ENCODE measurements at regions not wholly inside any gene's neighbourhood (a gene's known extent, or its start where the extent isn't known, plus 50 kb on each side); places are given as distances from the start of the nearest gene placed in this dataset.

GRCh38 chr1:218735436-218736032 lies 390.4 kb downstream of the TGFB2 start:
- Mint-ChIP-seq H3K9me3 (ENCODE audit: unreplicated experiment) (peaks cover 10% of the 10 kb centered on the region), H3K36me3 (ENCODE audit: insufficient read depth, unreplicated experiment) (no peaks in the 10 kb centered on the region), H3K4me1 (ENCODE audit: insufficient read depth, unreplicated experiment) (peaks cover 10% of the 10 kb centered on the region), H3K27ac (ENCODE audit: low read depth, unreplicated experiment) (no peak overlapping the region), H3K4me3 (ENCODE audit: unreplicated experiment) (no peak overlapping the region), H3K27me3 (ENCODE audit: insufficient read depth, unreplicated experiment) (no peaks in the 10 kb centered on the region)
- intact Hi-C loops (cut with micrococcal nuclease) = no loop called here
- ChIA-PET CTCF (interaction anchor here (0.5 to 2.3 kb wide), 14 partner anchors 8 to 484 kb away, joined by 3 to 12 read pairs (median 3); no protein-coding TSS in a partner anchor), POLR2A (interaction anchor here (0.6 to 0.7 kb wide), 5 partner anchors 15 to 236 kb away, joined by 3 to 4 read pairs (median 3); no protein-coding TSS in a partner anchor)
- peak; percentile 48 for DNase-seq (ENCODE audit: unreplicated experiment)
- TF ChIP-seq, protein P1, sequence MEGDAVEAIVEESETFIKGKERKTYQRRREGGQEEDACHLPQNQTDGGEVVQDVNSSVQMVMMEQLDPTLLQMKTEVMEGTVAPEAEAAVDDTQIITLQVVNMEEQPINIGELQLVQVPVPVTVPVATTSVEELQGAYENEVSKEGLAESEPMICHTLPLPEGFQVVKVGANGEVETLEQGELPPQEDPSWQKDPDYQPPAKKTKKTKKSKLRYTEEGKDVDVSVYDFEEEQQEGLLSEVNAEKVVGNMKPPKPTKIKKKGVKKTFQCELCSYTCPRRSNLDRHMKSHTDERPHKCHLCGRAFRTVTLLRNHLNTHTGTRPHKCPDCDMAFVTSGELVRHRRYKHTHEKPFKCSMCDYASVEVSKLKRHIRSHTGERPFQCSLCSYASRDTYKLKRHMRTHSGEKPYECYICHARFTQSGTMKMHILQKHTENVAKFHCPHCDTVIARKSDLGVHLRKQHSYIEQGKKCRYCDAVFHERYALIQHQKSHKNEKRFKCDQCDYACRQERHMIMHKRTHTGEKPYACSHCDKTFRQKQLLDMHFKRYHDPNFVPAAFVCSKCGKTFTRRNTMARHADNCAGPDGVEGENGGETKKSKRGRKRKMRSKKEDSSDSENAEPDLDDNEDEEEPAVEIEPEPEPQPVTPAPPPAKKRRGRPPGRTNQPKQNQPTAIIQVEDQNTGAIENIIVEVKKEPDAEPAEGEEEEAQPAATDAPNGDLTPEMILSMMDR (IDR thresholded peaks at IDR 0.05; ENCODE audit: unreplicated experiment) = no peak
- no TSS peak for BruUV-seq (replicated peaks)

- TF ChIP-seq, protein P1 (IDR thresholded peaks at IDR 0.05; ENCODE audit: unreplicated experiment) = no peak
- Mint-ChIP-seq H3K4me1 (ENCODE audit: insufficient read depth, unreplicated experiment) (peaks cover 16% of the 10 kb centered on the region), H3K27me3 (ENCODE audit: insufficient read depth, unreplicated experiment) (no peaks in the 10 kb centered on the region), H3K4me3 (ENCODE audit: unreplicated experiment) (no peak overlapping the region), H3K9me3 (ENCODE audit: unreplicated experiment) (peaks cover 1% of the 10 kb centered on the region), H3K36me3 (ENCODE audit: insufficient read depth, unreplicated experiment) (no peaks in the 10 kb centered on the region), H3K27ac (ENCODE audit: low read depth, unreplicated experiment) (no peak overlapping the region)
- intact Hi-C loops (cut with micrococcal nuclease) = no loop called here
- BruUV-seq (replicated peaks) = no TSS peak
- ChIA-PET POLR2A (no interaction called here), CTCF (interaction anchor here (0.7 kb wide), 1 partner anchor 241 kb away, joined by 4 read pairs; no protein-coding TSS in a partner anchor)
- DNase-seq (ENCODE audit: unreplicated experiment) = peak; percentile 27
Measured at GRCh38 chr1:218739426-218739825, 394.3 kb downstream of the TGFB2 start.

DNA sequence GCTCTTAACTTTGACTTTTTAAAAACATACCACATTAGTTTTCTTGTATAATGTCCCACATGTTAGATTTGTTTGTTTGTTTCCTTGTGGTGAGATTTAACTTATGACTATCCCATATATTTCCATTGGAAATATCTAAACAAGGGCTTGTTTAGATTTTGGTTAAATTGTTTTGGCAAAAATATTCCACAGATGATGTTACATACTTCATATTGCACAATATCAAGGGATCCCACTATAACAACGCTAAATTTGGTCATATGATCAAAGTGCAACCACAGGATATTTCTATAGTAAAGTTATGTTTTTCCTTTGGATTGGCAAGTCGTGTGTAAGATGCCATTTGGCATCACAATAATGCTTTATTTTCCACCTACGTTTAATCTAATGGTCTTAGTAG lies 396.7 kb downstream of the TGFB2 start:
- ChIA-PET CTCF (no interaction called here), POLR2A (interaction anchor here (0.6 to 1.8 kb wide), 2 partner anchors 19 to 57 kb away, joined by 3 to 4 read pairs; no protein-coding TSS in a partner anchor)
- no peak overlapping the region for H3K4me3 Mint-ChIP-seq (ENCODE audit: unreplicated experiment)
- TF ChIP-seq, protein P1 (IDR thresholded peaks at IDR 0.05; ENCODE audit: unreplicated experiment) = no peak
- no TSS peak for BruUV-seq (replicated peaks)
- H3K27ac Mint-ChIP-seq (ENCODE audit: low read depth, unreplicated experiment) = no peak overlapping the region
- no peaks in the 10 kb centered on the region for H3K27me3 Mint-ChIP-seq (ENCODE audit: insufficient read depth, unreplicated experiment)
- intact Hi-C loops (cut with micrococcal nuclease) = no loop called here
- no peaks in the 10 kb centered on the region for H3K36me3 Mint-ChIP-seq (ENCODE audit: insufficient read depth, unreplicated experiment)
- peaks cover 16% of the 10 kb centered on the region for H3K9me3 Mint-ChIP-seq (ENCODE audit: unreplicated experiment)
- H3K4me1 Mint-ChIP-seq (ENCODE audit: insufficient read depth, unreplicated experiment) = peaks cover 6% of the 10 kb centered on the region
- no peak for DNase-seq (ENCODE audit: unreplicated experiment)

GRCh38 chr1:218742467-218743262 lies 397.5 kb downstream of the TGFB2 start:
- CTCF ChIA-PET = interaction anchor here (0.5 kb wide), 1 partner anchor 1070 kb away, joined by 4 read pairs; no protein-coding TSS in a partner anchor
- H3K4me3 Mint-ChIP-seq (ENCODE audit: unreplicated experiment) = no peak overlapping the region
- intact Hi-C loops (cut with micrococcal nuclease) = no loop called here
- peaks cover 6% of the 10 kb centered on the region for H3K4me1 Mint-ChIP-seq (ENCODE audit: insufficient read depth, unreplicated experiment)
- TF ChIP-seq, protein P1 (IDR thresholded peaks at IDR 0.05; ENCODE audit: unreplicated experiment) = no peak
- no peak overlapping the region for H3K27ac Mint-ChIP-seq (ENCODE audit: low read depth, unreplicated experiment)
- no peaks in the 10 kb centered on the region for H3K27me3 Mint-ChIP-seq (ENCODE audit: insufficient read depth, unreplicated experiment)
- no peaks in the 10 kb centered on the region for H3K36me3 Mint-ChIP-seq (ENCODE audit: insufficient read depth, unreplicated experiment)
- POLR2A ChIA-PET = interaction anchor here (1.6 kb wide), 1 partner anchor 14 kb away, joined by 4 read pairs; no protein-coding TSS in a partner anchor
- peaks cover 19% of the 10 kb centered on the region for H3K9me3 Mint-ChIP-seq (ENCODE audit: unreplicated experiment)
- no peak for DNase-seq (ENCODE audit: unreplicated experiment)
- no TSS peak for BruUV-seq (replicated peaks)
